HL-60 (cell line): ENCODE measurements at regions not wholly inside any gene's neighbourhood (a gene's known extent, or its start where the extent isn't known, plus 50 kb on each side); places are given as distances from the start of the nearest gene placed in this dataset.

Experiments used
- DNase-seq, 2 experiments: peaks; one replicate each; pipeline ENCODE4 v3.0.0-alpha.2; 2010 to 2020; ENCODE audit warnings: low read depth in 1 of 2, low spot score in 1 of 2
- H3K27ac ChIP-seq: fragments of 250-450 bp; sonication (Bioruptor Pico); replicated peaks from 2 replicates; pipeline ENCODE4 v1.5.1; 2020; ENCODE audit warnings: mild to moderate bottlenecking, moderate library complexity
- H3K27me3 ChIP-seq: fragments of 250-450 bp; sonication (Bioruptor Pico); 2 replicates; pipeline ENCODE4 v1.5.1; 2021; ENCODE audit warnings: mild to moderate bottlenecking, moderate library complexity; ENCODE audit not compliant: insufficient read depth, poor library complexity, severe bottlenecking
- H3K4me3 ChIP-seq: replicated peaks from 2 replicates; pipeline ENCODE4 v1.5.1; 2011; ENCODE audit warnings: mild to moderate bottlenecking, control low read depth, low read length; ENCODE audit not compliant: insufficient read depth
- CTCF ChIP-seq: IDR thresholded peaks from one replicate; pipeline ENCODE4 v1.5.1; 2011; ENCODE audit warnings: low read length, control low read depth, inconsistent platforms; ENCODE audit not compliant: insufficient read depth
- GABPA ChIP-seq: IDR thresholded peaks from 2 replicates; pipeline ENCODE4 v1.6.1; 2012; ENCODE audit warnings: low read depth
- POLR2AphosphoS5 ChIP-seq: IDR thresholded peaks from 2 replicates; pipeline ENCODE4 v1.6.1; 2012; ENCODE audit warnings: low read depth
- REST ChIP-seq: IDR thresholded peaks from 2 replicates; pipeline ENCODE4 v1.6.1; 2012; ENCODE audit warnings: low read depth; ENCODE audit not compliant: insufficient replicate concordance
- SPI1 ChIP-seq: IDR thresholded peaks from 2 replicates; pipeline ENCODE4 v1.6.1; 2012; ENCODE audit warnings: low read depth, mild to moderate bottlenecking, borderline replicate concordance

DNA sequence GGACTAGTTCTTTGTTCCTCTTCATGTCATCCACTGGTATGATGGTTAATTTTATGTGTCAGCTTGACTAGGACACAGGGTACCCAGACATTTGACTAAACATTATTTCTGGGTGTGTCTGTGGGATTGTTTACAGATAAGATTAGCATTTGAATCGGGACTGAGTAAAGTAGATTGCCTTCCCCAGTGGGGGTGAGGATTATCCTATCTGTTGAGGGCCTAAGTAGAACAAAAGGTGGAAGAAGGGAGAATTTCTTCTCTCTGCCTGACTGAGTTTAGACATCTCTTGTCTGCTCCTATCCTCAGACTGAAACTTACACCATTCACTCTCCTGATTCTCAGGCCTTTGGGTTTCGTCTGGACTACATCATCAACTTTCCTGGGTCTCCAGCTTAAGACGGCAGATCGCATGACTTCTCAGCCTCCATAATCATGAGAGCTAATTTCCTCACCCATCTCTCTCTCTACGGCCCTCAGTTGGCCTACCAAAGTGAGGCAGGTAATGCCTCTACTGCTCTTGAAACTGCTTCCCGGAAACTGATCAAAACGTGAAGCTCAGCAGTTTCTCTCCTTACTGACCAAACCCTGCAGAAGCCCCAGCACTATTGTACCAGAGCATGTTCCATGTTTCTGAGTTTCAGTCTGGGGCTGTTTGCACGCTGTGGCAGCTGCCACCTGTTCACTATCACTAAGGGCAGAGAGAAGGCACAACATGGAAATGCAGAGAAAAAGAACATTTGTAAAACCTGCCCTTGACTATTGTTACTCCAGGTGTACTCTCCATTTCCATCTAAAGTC, 95.4 kb downstream of the NXPE2 start:
- Histone ChIP-seq H3K27ac (no peak overlapping the region), H3K4me3 (no peak overlapping the region), H3K27me3 (no peaks in the 10 kb centered on the region)
- TF ChIP-seq CTCF (no peak), GABPA (no peak), POLR2AphosphoS5 (no peak), SPI1 (no peak), REST (no peak)
- DNase-seq = no peak

- TF ChIP-seq REST = no peak
- no peak for TF ChIP-seq POLR2AphosphoS5
- peak; percentile 54 for TF ChIP-seq CTCF
- TF ChIP-seq GABPA = no peak
- Histone ChIP-seq H3K4me3 (no peak overlapping the region), H3K27ac (no peak overlapping the region), H3K27me3 (no peaks in the 10 kb centered on the region)
- DNase-seq = peak; percentile 14 to 48
These were observed 96.5 kb downstream of the NXPE2 start for GRCh38 chr11:114774599-114775361.

GRCh38 chr11:114775875-114776621, 97.7 kb downstream of the NXPE2 start:
- DNase-seq = no peak

More at GRCh38 chr11:114775875-114776621, 97.7 kb downstream of the NXPE2 start:
- Histone ChIP-seq H3K27ac (no peak overlapping the region), H3K27me3 (no peaks in the 10 kb centered on the region), H3K4me3 (no peak overlapping the region)
- no peak for TF ChIP-seq POLR2AphosphoS5
- no peak for TF ChIP-seq CTCF
- TF ChIP-seq REST = no peak
- no peak for TF ChIP-seq GABPA
- no peak for TF ChIP-seq SPI1
